GM12865 (cell line): ENCODE measurements at regions not wholly inside any gene's neighbourhood (a gene's known extent, or its start where the extent isn't known, plus 50 kb on each side); places are given as distances from the start of the nearest gene placed in this dataset.

ENCODE experiments used
- DNase-seq: peaks from one replicate; pipeline ENCODE4 v3.0.0; 2010; ENCODE audit warnings: low read depth
- H3K4me3 ChIP-seq: 2 replicates; pipeline ENCODE4 v1.5.1; 2011; ENCODE audit warnings: mild to moderate bottlenecking, low read depth, low read length, control low read depth
- CTCF ChIP-seq: IDR thresholded peaks from 2 replicates; pipeline ENCODE4 v1.5.1; 2011; ENCODE audit warnings: low read length, control low read depth, low read depth, inconsistent platforms; ENCODE audit not compliant: insufficient read depth; ENCODE audit errors: missing control alignments

GRCh38 chrX:74023203-74023602 is 170.7 kb upstream of the XIST start:
- DNase-seq = no peak
- no peak overlapping the region for H3K4me3 ChIP-seq
- no peak for TF ChIP-seq CTCF

- no peak for DNase-seq
- TF ChIP-seq CTCF = no peak
- no peak overlapping the region for H3K4me3 ChIP-seq
These were observed 165.7 kb upstream of the XIST start for GRCh38 chrX:74018253-74018652.

GRCh38 chrX:74015379-74016019 is 163.0 kb upstream of the XIST start:
- DNase-seq = peak; percentile 73
- peak; percentile 51 for TF ChIP-seq CTCF

GRCh38 chrX:74009041-74009440 is 156.5 kb upstream of the XIST start:
- TF ChIP-seq CTCF = no peak
- no peak for DNase-seq

More at GRCh38 chrX:74015379-74016019, 163.0 kb upstream of the XIST start:
- H3K4me3 ChIP-seq = no peak overlapping the region

GRCh38 chrX:73992019-73992418 is 139.5 kb upstream of the XIST start:
- TF ChIP-seq CTCF = no peak
- no peak for DNase-seq

More at GRCh38 chrX:74009041-74009440, 156.5 kb upstream of the XIST start:
- H3K4me3 ChIP-seq = no peak overlapping the region

GRCh38 chrX:73987166-73987565 is 134.7 kb upstream of the XIST start:
- no peak overlapping the region for H3K4me3 ChIP-seq
- no peak for TF ChIP-seq CTCF
- peak; percentile 3 for DNase-seq

More at GRCh38 chrX:73992019-73992418, 139.5 kb upstream of the XIST start:
- no peak overlapping the region for H3K4me3 ChIP-seq
